H1 (cell line): ENCODE measurements at regions not wholly inside any gene's neighbourhood (a gene's known extent, or its start where the extent isn't known, plus 50 kb on each side); places are given as distances from the start of the nearest gene placed in this dataset.

Experiments
- BCL11A ChIP-seq, 2 experiments: IDR thresholded peaks; one replicate each; pipeline ENCODE4 v1.6.1; 2011; ENCODE audit warnings: low read depth in 2 of 2, low read length in 2 of 2, mild to moderate bottlenecking in 2 of 2
- HDAC6 ChIP-seq: IDR thresholded peaks from one replicate; pipeline ENCODE4 v1.7.1; 2012; ENCODE audit warnings: low read depth, mild to moderate bottlenecking, inconsistent platforms, low read length, moderate library complexity
- POLR2A ChIP-seq, 2 experiments: IDR thresholded peaks; 1 replicate in 1 of 2; 2 replicates in 1 of 2; pipeline ENCODE4 v1.6.1; 2011; ENCODE audit warnings: low read depth in 2 of 2, low read length in 2 of 2, mild to moderate bottlenecking in 2 of 2; ENCODE audit errors: control extremely low read depth in 1 of 2
- TF ChIP-seq, protein P1 (sequence below), 3 experiments: IDR thresholded peaks; 1 replicate in 2 of 3; 2 replicates in 1 of 3; pipeline versions ENCODE4 v1.5.1 to v1.6.1; 2011; ENCODE audit warnings: low read length in 3 of 3, mild to moderate bottlenecking in 3 of 3, inconsistent platforms in 2 of 3, low read depth in 1 of 3, moderate library complexity in 1 of 3; ENCODE audit not compliant: insufficient read depth in 1 of 3; ENCODE audit errors: control extremely low read depth in 1 of 3

DNA sequence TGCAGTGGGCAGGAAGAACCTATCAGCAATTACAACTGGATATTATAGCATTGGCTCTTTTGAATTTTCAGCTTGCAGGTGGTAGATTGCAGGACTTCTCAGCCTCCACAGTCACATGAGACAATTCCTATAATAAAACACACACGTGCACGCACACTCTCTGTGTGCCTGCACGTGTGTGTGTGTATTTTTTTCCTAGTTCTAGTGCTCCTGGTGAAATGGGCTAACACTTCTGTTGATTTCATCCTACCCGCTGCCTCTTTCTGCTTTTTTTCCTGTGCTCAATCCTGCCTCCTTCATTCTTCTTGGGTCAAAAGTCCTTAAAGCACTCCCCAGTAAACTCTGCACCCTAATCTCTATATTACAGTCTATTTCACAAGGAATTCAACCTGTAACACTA, 320.1 kb downstream of the OSTF1 start:
- TF ChIP-seq BCL11A (IDR thresholded peaks at IDR 0.05; ENCODE audit: low read depth in 2 of 2, low read length in 2 of 2) (no peak), POLR2A (IDR thresholded peaks at IDR 0.05; ENCODE audit: control extremely low read depth in 1 of 2, low read depth in 2 of 2, low read length in 2 of 2) (no peak), HDAC6 (no peak)
- TF ChIP-seq, protein P1, sequence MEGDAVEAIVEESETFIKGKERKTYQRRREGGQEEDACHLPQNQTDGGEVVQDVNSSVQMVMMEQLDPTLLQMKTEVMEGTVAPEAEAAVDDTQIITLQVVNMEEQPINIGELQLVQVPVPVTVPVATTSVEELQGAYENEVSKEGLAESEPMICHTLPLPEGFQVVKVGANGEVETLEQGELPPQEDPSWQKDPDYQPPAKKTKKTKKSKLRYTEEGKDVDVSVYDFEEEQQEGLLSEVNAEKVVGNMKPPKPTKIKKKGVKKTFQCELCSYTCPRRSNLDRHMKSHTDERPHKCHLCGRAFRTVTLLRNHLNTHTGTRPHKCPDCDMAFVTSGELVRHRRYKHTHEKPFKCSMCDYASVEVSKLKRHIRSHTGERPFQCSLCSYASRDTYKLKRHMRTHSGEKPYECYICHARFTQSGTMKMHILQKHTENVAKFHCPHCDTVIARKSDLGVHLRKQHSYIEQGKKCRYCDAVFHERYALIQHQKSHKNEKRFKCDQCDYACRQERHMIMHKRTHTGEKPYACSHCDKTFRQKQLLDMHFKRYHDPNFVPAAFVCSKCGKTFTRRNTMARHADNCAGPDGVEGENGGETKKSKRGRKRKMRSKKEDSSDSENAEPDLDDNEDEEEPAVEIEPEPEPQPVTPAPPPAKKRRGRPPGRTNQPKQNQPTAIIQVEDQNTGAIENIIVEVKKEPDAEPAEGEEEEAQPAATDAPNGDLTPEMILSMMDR (IDR thresholded peaks at IDR 0.05; ENCODE audit: control extremely low read depth in 1 of 3, insufficient read depth in 1 of 3, low read depth in 1 of 3, low read length in 3 of 3), result no peak
